ENCODE measurements at regions not wholly inside any gene's neighbourhood (a gene's known extent, or its start where the extent isn't known, plus 50 kb on each side); places are given as distances from the start of the nearest gene placed in this dataset.
A peak's percentile ranks its signal among the peaks of the same experiment; 100 is the strongest.

DNA sequence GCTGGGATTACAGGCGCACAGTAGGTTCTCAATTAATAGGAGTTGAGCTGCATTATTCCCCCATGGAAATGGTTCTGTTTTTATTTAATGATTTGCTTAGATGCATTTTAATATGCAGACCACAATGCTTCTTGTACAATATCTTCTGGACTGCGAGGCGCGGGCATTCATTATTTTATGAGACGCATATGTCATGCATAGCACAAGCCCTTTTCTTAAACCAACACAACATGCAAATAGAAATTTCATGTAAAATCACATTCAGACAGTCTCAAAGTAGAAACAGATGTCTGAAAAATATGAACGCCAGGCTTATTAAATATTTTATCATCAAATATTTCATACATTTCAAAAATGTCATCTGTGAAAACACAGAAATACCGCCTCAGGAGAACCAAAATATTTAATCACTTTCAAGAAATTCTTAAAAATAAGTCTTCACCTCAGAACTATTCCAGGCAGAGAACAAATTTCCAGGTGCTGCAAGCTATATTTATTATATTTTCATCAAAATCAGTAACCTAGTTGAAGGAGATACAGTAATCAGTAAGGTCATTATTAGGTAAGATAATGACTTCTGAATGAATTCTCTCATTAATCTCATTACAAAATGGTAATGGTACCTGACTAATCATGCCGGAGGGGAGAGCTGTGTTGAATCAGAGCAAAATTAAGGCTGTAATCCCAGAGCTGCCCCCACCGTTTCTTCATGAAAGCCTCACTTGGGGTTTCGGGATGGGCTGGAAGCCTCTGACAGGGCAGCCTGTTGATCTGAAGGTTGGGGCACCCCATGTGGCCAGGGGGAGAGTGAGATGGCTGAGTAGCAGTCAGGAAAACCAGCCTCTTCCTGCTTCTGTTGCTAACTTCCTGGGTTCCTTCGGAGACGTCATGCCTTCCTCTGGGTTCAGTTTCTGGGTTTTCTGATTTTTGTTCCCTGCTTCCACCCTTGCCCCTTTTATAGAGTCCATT, 133.9 kb upstream of the ZNF618 start:
- DNase-seq, result no peak

DNA sequence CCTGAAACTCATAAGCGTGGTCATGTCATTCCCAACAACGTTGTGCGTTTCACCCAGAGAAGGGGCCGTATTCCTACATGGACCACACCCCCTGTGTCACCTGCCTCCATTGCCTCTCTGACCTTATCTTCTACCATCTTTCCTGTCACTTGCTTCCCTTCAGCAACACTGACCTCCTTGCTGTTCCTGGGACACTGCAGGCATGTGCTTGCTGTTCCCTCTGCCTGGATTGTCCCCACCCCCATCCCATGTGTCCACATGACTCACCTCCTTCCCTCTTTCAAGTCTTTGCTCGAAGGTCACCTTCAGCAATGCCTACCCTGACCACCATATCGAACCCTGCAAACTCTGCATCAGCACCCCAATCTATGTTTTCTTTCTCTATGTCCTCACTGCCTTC, 133.2 kb upstream of the ZNF618 start:
- DNase-seq, result no peak

DNA sequence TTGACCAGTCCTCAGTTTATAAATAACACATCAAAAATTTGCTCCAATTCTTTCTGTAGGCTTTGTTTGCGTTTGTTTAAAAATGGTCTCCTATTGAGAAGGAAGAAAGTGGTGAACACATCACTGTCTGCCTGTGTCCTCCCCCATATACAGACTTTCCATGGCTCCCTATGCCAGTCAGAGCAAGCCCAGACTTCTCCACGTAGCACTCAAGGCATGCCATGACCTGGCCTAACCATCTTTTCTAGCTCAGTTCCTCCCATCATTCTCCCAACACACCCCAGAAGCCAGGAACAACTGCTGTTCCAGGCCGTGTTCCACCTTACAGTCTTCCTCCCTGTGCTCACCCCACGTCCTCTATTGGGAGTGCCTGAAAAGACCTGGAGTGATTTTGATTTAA, 129.6 kb upstream of the ZNF618 start:
- no peak for DNase-seq

DNA sequence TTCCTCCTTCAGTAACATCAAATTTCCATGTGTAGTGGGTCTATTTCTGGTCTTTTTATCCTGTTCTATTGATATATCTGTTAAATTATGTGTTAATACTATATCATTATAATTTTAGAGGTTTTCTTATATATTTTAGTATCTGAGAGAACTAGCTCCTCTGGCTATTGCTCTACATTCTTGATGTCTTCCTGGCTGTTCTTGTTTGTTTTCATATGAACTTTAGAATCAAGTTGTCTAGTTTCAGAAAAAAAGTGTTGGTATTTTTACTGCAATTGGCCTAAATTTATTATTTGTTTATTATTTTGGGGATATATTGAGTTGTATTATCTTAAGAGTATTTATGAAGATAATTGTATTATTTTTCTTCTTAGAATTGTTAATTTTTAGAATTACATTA, 128.0 kb upstream of the ZNF618 start:
- DNase-seq, result no peak

DNA sequence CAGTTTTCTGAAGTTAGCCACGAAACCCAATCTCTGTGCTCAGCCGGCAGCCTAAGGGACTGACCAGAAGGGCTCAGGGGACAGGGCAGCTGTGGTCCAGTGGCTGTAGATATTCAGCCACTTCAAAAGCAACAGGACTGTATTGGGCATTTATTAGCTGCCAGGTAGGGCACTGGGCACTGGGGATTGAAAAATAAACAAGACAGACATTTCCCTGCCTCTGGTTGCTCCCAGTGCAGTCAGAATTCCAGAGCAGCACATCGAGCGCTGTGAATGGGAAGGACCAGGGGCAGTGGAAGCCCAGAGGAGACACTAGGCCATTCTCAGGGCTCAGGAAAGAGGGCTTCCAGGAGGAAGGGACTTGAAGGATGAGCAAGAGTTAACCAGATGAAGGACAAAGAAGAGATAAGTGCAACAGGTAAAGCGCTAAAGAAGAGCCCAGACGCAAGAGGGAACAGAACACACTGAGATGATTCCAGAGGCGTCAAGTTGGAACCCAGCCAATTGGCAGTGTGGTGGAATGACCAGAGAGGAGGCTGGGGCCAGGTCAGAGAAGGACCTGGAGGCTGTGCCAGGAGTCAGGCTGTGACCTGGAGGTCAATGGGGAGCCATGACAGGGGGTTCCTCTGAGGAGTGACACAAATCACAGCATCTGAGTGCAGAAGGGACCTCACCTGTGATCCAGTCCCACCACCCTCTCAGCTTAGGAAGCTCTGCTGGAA, 122.5 kb upstream of the ZNF618 start:
- DNase-seq, result no peak

DNA sequence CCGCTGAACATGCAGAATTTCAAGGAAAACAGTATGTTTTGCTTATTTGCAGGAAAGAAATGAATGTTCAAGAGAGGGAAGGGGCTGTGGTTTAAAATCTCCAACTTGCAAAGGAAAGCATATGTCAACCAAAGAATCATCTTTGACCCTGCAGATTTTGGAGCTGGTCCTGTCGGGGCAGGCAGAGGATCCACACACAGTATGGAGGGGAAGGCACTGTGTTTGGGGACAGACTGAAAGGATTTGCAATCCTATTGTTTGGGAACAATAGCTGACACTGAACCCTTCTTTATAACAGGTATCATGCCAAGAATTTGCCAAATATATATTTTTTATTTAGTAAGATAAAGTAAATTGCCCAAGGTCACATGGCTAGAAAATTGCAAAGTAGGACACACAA, 121.4 kb upstream of the ZNF618 start:
- no peak for DNase-seq

DNA sequence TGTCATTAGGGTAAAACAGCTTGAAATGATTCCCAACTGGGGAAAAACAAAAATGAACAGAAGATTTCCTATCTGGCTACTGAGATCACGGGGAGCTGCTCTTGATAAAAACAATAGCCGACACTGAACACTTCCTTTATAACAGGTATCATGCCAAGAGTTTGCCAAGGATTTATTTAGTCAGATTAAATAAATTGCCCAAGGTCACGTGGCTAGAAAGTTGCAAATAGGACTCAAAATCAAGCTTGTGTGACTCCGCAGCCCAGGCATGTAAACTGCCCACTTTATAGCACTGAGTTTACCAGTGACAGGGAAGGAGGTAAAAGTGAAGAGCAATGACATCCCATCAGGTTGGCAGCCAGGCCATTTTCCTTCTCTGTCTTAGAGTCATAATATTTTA, 120.7 kb upstream of the ZNF618 start:
- DNase-seq, result no peak

DNA sequence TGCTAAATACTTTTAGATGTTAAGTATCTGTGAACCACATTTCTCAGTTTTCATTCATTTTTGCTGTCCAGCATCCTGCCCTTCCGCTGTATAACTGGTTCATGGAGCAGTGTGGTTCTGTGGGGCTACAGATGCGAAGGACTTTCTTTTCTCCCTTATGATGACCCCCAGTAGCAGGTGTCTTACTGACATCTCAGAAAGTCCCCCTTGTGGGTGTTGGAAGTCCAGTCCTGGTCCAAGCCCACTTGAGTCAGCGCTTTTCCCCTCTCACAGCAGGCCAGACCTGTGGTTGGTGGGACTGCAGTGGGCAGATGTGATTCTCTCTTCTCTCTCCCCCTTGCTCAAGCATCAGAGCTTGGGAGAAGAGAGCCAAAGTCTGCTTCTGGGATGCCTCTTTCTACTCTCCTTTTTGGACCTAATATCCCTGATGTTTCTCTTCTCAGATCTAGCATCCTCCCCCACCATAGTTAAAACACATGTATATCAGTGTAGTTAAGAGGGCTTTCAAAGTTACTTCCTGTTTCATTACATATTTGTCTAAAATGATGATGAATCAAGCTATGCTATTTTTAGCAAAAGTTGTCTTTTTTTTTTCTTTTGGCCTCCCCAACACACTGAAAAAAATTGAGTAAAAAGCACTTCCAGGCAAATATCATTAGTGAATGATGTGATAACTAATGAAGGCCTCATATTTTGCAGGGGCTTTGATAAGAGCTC, 119.5 kb upstream of the ZNF618 start:
- DNase-seq, result no peak

DNA sequence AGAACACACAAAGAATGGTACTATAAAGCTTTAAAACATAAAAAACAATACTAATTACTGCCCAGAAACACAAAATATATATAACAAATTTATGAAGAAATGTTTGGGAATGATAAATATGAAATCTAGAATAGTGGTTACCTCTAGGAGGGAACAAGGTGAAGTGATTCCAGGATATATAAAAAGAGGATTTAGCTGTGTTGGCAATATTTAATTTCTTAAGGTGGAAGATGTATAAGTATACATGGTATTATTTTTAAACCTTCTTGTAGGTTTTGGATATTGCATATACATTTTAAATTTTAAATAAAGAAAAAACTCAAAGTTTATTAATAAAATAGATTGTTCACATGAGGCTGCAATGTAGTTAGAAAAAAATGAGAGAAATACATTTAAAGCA, 112.7 kb upstream of the ZNF618 start:
- no peak for DNase-seq

DNA sequence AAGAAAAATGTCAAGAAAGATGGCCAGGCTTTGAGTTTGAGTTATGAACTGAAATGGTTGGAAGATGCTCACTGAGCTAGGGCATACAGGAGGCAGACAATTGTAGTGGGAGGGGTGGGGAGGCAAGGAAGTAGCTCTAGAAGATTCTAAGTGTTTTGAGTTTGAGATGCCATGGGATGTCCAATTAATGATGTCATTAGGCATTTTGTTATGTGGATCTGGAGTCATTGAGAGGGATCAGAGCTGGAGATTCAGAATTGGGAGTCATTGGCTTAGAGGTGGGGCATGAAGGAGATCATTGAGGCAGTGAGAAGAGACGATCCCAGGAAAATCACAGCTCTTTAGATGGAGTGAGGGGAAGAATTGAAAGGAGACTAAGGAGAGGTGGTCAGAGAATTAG, 111.5 kb upstream of the ZNF618 start:
- DNase-seq, result no peak

DNA sequence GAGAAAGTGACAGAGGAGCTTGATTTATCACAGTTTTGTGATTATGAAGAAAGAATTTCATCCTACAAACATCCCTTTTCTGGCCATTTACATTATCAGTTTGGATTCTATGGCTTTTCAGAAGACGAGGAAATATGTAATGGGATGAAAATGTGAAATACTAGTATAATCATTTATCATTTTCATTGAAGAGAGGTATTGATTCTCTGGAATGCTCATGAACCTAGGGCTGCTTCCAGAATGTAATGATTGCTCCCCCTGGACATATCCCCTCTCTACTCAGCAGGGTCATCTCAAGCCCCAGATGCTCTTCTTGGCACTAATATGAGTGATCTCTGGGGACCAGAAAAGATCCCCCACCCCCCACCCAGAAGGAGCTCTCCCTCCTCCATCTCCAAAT, 106.7 kb upstream of the ZNF618 start:
- DNase-seq, result no peak

DNA sequence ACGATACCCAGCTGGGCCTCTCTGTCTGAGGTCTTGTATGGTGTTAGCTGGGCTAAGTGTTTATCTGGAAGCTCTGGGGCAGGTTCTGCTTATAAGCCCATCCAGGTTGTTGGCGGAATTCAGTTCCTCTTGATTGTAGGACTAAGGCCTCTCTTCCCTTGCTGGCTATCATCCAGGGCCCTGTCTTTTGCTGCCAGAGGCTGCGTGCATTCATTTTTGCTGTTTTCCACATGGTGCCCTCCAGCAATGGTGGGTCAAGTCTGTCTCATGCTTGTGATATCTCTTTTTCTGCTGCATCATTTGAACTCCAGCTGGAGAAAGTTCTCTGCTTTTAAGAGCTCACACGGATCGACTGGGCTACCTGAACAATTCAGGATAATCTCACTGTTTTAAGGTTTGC, 105.7 kb upstream of the ZNF618 start:
- peak; percentile 21 for DNase-seq

DNA sequence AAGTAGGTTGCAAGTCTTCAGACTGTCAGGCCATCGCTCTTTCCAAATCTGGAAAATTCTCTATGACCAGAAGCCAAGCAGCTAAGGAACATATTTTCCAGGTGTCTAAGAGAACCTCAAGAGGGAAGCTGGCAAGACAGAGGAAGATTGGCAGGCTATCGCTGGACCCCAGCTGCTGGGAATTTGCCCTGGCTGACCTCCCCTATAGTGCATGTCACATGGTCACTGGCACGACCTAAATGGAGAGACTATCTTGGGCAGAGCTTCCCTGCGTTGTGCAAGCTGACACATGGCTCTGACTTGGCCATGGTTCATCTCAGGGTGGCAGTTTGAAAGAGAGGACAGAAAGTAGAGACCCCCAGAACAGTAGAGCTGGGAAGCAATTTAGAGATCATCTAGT, 104.9 kb upstream of the ZNF618 start:
- DNase-seq, result no peak

DNA sequence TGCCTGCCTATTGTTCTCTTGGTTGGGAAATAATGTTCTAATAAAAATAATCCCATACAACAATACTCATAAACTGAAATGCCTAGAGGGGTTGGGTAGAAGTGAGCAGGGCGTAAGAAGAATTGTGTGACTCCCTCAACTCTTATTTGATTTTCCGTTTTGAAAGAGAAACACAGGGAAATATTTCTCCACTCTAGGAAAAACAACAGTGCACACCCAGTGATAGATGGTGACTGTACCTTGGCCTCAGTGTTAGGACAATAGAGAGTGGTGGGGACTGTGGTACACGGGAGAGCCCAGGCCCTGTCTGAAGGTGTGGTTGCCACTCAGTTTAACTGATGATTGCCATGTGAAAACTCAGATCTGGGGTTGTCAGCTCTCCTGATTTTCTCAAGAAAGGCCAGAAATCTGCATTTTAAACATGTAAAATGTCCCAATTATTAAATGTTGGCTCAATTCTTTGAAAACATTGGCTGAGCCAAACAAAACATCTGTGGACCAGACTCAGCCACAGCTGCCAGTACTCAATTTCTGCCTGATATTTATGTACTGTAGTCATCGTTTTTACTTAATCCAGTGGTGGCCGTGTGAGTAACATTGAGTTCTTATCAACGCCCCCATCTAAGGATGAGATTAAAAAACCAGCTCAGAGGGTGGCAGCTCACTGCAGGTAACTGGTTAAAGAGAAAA, 103.8 kb upstream of the ZNF618 start:
- DNase-seq, result peak; percentile 35

DNA sequence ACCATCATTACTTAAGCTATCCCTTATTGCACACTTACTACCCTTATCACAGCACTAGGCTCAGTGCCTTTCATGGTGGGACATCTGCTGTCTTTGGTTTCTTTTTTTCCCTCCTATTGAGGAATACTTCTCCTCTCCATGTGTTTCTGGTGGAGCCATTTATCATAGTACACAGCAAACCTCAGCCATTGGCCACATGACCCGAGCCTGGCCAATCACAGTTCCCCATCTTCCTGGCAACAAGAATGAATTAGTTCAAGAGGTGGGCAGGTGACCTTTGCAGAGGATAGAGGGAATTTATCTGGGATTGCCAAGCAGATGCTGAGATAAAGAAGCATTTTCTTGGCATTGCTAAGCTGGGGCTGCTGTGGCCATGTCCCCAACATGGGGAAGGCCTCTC, 101.1 kb upstream of the ZNF618 start:
- no peak for DNase-seq

DNA sequence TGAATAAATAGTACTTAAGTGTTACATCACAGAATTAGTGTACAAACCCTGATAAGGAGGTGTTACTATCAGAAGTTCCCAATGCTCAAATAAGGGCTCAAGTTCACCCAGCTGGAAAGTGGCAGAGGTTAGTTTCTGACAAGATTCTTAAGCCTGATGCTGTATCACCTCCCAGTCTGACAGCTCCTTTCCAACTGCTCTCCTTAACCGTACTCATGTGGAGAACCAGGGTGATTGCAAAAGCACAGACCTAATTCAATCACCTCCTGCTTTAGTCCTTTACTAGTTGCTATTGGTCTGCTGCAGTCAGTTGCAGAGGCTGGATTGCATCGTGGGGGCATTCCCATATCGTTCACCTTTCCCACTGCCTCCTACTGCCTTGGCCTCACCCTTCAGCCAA, 100.4 kb upstream of the ZNF618 start:
- no peak for DNase-seq

DNA sequence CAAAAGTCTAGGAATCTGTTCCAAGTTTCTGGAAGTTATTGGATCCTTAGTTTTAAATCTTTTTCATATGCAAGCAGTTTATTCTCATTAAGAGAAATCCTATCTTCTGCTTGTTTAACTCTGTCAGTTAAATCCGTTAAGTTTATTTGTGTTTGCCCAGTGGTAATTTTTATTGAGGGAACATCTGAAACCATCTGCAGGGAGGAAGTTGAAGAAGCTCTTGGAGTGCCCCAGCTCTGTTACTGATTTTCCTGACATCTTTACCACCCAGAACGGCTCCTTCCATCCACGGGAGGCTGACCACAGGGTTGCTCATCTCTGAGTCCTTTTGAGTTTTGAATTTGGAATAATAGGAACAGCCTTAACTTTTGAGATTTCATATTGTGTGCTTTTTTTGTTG, 99.9 kb upstream of the ZNF618 start:
- DNase-seq, result no peak

DNA sequence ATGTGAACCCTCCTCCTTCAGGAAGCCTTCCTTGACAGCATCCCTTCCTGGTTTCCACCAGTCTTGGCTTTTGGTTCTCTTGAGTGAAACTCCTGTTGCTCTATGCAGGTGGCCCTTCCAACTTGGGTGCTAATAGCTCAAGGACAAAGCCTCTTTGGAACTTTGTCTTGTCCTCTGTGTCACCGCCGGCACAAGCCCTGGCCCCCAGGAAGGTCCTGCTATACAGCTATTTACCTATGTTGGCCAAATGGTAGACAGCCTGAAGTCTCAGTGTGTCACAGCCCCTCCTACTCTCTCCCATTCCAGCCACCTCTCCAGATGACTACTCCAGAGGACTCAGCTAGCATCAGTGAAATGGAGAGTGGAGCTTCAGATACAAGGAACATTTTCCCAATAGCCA, 94.7 kb upstream of the ZNF618 start:
- no peak for DNase-seq

DNA sequence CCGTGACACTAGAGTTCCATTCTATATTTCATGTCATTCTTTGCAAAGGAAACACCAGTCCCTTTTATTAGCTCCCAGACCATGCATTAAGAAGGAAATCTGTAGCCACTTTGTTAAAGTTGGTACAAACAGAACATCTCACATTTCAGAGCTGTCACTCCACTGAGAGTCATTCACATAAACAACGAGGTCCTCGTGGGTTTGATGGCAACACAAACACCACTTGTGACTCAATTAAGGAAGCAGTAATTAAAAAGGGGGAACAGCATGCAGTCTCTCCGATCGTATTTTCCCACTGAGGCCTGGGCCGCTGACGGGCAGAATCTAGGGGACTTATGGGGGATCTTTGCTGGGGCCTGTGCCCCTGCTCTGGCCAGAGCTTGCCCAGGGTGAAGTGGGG, 94.2 kb upstream of the ZNF618 start:
- no peak for DNase-seq

DNA sequence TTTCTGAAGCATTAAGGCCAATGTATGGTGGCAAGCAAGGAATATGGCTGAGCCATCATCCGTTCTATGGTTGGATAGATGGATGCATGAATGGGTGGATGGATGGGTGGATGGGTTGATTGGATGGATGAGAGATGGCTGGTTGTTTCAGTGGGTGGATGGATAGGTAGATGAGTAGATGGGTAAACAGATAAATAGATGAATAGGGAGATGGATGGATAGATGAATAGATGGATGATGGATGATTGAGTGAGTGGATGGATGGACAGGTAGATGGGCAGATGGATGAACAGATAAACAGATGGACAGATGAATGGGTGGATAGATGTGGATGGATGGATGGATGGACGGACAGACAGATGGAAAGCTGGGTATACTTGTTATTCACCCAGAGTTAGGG, 92.6 kb upstream of the ZNF618 start:
- DNase-seq, result no peak

DNA sequence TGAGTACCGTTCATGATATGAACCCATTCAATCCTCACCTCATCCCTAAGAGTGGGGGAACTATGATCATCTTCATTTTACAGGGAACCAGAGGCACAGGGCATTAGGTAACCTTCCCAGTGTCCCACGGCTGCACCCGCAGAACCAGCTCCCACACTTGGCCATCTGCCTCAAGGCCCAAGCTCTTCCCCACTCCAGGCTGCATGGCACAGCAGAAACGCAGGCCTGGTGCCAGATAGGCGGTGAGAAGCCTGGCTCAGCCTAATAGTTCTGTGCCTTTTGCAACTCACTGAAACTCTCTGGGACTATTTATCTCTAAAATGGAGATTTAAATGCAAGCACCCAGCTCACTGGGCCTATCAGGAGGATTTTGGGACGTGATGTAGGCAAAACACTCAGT, 90.8 kb upstream of the ZNF618 start:
- no peak for DNase-seq

DNA sequence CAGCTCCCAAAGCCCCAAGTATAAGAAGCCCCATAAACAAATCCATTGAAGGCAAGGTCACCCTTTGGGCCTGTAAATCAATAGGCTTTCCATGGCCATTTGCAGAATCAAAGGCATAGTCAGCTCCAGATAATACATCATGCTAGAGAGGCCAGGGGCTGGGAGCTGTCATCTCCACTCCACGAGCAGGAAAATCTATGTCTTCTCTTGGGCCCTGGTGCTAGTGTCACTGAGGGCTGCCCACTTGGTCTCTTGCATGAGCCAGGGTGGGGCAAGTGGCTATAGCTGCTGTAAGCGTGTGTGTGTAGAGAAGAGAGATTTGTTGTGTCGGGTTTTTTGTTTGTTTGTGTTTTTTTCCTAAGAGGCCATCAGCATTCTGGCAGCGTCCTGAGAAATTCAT, 90.0 kb upstream of the ZNF618 start:
- no peak for DNase-seq

DNA sequence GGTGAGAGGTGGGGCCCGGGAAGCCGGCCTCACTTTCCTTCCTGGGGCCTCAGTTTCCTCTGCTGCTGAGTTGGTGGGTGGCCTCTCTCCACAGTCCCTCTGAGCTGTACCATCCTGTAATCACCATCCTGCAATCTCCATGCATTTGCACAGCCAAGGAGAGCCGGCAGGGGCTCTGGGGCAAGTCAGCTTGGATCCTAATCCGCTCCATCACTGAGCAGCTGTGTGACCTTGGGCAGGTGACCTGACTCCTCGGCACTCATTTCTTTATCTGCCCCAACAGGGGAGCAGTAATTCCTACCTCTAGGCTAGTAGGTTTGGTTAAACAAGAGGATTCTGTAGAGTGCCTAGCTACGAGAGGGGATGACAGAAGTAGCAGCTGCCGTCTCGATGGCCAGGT, 88.2 kb upstream of the ZNF618 start:
- no peak for DNase-seq

Measured in EL (cell line).